ENCODE measurements at regions not wholly inside any gene's neighbourhood (a gene's known extent, or its start where the extent isn't known, plus 50 kb on each side); places are given as distances from the start of the nearest gene placed in this dataset.

DNA sequence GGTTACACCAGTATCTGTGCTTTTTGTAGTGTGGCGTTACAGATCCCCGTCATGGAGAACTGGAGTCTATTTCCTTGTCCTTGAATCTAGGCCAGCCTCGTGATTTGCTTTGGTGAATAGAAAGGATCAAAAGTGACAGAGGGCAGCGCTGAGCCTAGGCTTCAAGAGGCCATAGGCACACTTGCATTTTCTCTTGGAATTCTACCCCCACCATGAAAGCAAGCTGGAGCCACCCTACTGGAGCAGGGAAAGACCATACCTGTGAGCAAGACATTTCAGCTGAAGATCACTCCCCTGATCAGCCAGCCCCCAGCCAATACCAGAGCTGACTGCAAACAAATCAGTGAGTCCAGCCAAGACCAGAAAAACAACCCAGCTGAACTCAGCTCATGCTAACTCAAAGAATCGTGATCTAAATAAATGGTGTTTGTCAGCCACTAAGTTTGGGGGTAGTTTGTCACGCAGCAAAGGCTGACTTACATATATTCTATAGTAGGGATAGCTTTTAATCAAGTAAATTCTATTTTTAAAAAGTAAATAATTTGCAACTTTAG is 521.9 kb upstream of the TBX3 start:
- TF ChIP-seq, protein P1, sequence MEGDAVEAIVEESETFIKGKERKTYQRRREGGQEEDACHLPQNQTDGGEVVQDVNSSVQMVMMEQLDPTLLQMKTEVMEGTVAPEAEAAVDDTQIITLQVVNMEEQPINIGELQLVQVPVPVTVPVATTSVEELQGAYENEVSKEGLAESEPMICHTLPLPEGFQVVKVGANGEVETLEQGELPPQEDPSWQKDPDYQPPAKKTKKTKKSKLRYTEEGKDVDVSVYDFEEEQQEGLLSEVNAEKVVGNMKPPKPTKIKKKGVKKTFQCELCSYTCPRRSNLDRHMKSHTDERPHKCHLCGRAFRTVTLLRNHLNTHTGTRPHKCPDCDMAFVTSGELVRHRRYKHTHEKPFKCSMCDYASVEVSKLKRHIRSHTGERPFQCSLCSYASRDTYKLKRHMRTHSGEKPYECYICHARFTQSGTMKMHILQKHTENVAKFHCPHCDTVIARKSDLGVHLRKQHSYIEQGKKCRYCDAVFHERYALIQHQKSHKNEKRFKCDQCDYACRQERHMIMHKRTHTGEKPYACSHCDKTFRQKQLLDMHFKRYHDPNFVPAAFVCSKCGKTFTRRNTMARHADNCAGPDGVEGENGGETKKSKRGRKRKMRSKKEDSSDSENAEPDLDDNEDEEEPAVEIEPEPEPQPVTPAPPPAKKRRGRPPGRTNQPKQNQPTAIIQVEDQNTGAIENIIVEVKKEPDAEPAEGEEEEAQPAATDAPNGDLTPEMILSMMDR (IDR thresholded peaks at IDR 0.05; ENCODE audit: extremely low read depth, missing control alignments): no peak
- no peak for DNase-seq (ENCODE audit: low spot score)

- DNase-seq (ENCODE audit: low spot score): no peak
- TF ChIP-seq, protein P1 (IDR thresholded peaks at IDR 0.05; ENCODE audit: extremely low read depth, missing control alignments): no peak
These were observed 521.2 kb upstream of the TBX3 start for GRCh38 chr12:115204957-115205754.

DNA sequence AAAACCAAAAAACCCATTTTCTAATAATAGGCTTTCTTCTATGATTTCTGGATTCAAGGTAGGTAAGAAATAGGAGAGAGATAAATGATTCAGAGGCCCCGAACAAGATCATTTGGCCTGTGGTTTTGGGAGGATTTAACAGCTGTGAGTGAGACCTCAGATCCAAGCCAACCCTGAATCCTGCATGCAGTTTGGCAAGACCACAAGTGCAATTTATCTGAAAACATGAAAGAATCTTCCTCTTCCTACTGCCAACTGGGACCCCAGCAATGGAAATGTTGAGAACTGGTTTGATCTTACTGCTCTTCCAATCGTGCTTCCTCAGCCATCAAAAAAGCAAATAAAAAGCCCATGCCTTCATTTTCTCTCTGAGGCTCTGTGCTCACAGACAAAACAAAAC is 519.7 kb upstream of the TBX3 start:
- TF ChIP-seq, protein P1 (IDR thresholded peaks at IDR 0.05; ENCODE audit: extremely low read depth, missing control alignments): no peak
- no peak for DNase-seq (ENCODE audit: low spot score)

DNA sequence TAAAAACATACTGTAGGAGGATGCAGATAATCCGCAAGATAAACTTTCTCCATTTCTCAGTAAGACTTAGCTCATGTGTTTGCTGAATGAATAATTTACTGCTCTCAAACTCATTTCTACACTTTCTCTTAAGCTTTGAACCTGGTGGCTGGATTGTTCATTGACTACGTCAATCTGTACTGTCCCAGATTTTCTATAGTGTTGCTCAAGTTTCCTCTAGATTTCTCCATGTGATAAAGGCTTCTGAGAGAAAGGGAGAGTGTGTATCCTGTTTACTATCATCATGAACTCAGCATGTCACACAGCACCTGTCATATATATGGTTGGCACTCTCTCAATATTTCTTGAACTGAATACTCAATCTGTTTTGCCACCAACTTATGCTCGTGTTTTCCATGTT is 518.0 kb upstream of the TBX3 start:
- TF ChIP-seq, protein P1 (IDR thresholded peaks at IDR 0.05; ENCODE audit: extremely low read depth, missing control alignments): no peak

GRCh38 chr12:115199831-115200230 is 515.9 kb upstream of the TBX3 start:
- TF ChIP-seq, protein P1 (IDR thresholded peaks at IDR 0.05; ENCODE audit: extremely low read depth, missing control alignments): no peak
- DNase-seq (ENCODE audit: low spot score): no peak

More for the DNA sequence above, 518.0 kb upstream of the TBX3 start:
- no peak for DNase-seq (ENCODE audit: low spot score)

- no peak for DNase-seq (ENCODE audit: low spot score)
- TF ChIP-seq, protein P1 (IDR thresholded peaks at IDR 0.05; ENCODE audit: extremely low read depth, missing control alignments): no peak
These were observed 510.9 kb upstream of the TBX3 start for GRCh38 chr12:115194857-115195256.

DNA sequence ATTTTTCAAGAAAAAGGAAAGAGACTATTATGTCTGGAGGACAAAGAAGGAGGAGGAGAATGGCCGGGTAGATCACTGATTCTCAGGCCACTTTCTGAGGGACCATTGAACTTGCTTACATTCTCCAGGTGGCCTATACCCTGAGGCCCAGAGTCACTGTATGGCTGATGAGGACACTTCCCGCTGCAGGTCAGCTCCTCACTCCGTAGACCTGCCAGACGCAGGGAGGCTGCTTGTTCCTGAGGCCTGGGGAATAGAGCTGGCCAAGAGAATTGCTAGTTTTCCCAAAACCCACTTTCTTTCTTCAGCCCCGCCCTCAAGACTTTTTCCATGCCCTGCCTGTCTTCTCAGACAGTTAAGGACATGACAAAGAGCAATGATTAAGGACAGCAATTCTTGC is 510.5 kb upstream of the TBX3 start:
- no peak for DNase-seq (ENCODE audit: low spot score)
- TF ChIP-seq, protein P1 (IDR thresholded peaks at IDR 0.05; ENCODE audit: extremely low read depth, missing control alignments): no peak

Measured in GM20000 (cell line).